ENCODE measurements at regions not wholly inside any gene's neighbourhood (a gene's known extent, or its start where the extent isn't known, plus 50 kb on each side); places are given as distances from the start of the nearest gene placed in this dataset.

DNA sequence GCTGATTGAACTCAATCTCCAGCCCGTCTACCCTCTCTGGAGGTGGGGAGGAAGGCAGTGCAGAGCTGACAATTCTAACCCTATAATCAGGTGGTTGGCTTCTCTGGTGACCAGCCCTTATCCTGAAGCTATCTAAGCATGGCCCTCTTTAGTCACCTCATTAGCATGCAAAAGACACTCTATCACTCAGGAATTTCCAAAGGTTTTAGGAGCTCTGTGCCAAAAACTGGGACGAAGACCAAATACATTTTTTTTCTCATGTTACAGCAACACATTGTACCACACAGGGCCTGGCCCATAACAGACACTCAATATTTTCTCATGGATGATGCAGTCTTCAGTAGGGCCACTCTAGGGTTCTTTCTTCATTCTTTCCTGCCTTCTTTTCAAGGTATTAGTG is 118.8 kb upstream of the VLDLR start:
- FAIRE-seq: no peak
- TF ChIP-seq GATA2 (IDR thresholded peaks at IDR 0.05; ENCODE audit: insufficient read depth, insufficient read length, low read depth, low read length): no peak
- no peak for TF ChIP-seq FOS (IDR thresholded peaks at IDR 0.05; ENCODE audit: borderline replicate concordance, insufficient read depth, low read length)
- no peak for TF ChIP-seq MYC (IDR thresholded peaks at IDR 0.05; ENCODE audit: low read depth, low read length)
- TF ChIP-seq POLR2A (IDR thresholded peaks at IDR 0.05; ENCODE audit: low read depth, low read length): no peak
- TF ChIP-seq, protein P1, sequence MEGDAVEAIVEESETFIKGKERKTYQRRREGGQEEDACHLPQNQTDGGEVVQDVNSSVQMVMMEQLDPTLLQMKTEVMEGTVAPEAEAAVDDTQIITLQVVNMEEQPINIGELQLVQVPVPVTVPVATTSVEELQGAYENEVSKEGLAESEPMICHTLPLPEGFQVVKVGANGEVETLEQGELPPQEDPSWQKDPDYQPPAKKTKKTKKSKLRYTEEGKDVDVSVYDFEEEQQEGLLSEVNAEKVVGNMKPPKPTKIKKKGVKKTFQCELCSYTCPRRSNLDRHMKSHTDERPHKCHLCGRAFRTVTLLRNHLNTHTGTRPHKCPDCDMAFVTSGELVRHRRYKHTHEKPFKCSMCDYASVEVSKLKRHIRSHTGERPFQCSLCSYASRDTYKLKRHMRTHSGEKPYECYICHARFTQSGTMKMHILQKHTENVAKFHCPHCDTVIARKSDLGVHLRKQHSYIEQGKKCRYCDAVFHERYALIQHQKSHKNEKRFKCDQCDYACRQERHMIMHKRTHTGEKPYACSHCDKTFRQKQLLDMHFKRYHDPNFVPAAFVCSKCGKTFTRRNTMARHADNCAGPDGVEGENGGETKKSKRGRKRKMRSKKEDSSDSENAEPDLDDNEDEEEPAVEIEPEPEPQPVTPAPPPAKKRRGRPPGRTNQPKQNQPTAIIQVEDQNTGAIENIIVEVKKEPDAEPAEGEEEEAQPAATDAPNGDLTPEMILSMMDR (IDR thresholded peaks at IDR 0.05; ENCODE audit: extremely low read depth in 1 of 2, insufficient read depth in 1 of 2, low read depth in 1 of 2, low read length in 2 of 2): no peak
- no peak for TF ChIP-seq MAX (IDR thresholded peaks at IDR 0.05; ENCODE audit: insufficient read depth, insufficient read length)
- no peak for TF ChIP-seq EZH2 (IDR thresholded peaks at IDR 0.05; ENCODE audit: borderline replicate concordance, low read depth, low read length, severe bottlenecking)
- no peak for TF ChIP-seq JUN (IDR thresholded peaks at IDR 0.05; ENCODE audit: borderline replicate concordance, insufficient read depth, insufficient read length, low read depth)
- TF ChIP-seq POLR2AphosphoS5 (IDR thresholded peaks at IDR 0.05; ENCODE audit: insufficient read depth, low read depth, low read length): no peak
- Histone ChIP-seq H2AFZ (ENCODE audit: low read depth, low read length) (no peak overlapping the region), H3K27ac (ENCODE audit: insufficient read depth, low read depth, low read length) (no peak overlapping the region), H3K36me3 (ENCODE audit: control insufficient read depth in 2 of 2, extremely low read depth in 1 of 2, insufficient read depth in 2 of 2, low read length in 2 of 2) (no peaks in the 10 kb centered on the region), H3K4me2 (ENCODE audit: insufficient read depth, low read length) (no peak overlapping the region), H3K4me1 (ENCODE audit: control insufficient read depth, extremely low read depth, insufficient read depth, low read length) (no peaks in the 10 kb centered on the region), H3K79me2 (ENCODE audit: control insufficient read depth, insufficient read depth, low read length) (no peaks in the 10 kb centered on the region), H3K9ac (replicated peaks; ENCODE audit: extremely low read depth, insufficient read depth, low read length) (no peak overlapping the region), H3K9me1 (replicated peaks; ENCODE audit: control insufficient read depth, extremely low read depth, insufficient read depth, low read length) (no peaks in the 10 kb centered on the region), H3K27me3 (ENCODE audit: control insufficient read depth in 2 of 2, insufficient read depth in 2 of 2, low read length in 2 of 2) (peaks cover 6 to 7% of the 10 kb centered on the region in 2 experiments), H3K9me3 (replicated peaks; ENCODE audit: control insufficient read depth, insufficient read depth, low read length) (no peaks in the 10 kb centered on the region), H4K20me1 (replicated peaks; ENCODE audit: control insufficient read depth, extremely low read depth, insufficient read depth, low read length) (no peaks in the 10 kb centered on the region), H3K4me3 (replicated peaks in 1 of 3; ENCODE audit: insufficient read depth in 1 of 3, low read depth in 1 of 3, low read length in 3 of 3) (no peak overlapping the region)
- dilution Hi-C loops (cut with MboI; ENCODE audit: extremely low pct_ligation_motif_present, low sequenced_read_pairs): no loop called here
- no peak for DNase-seq (ENCODE audit: low read depth, low spot score)
- ChIA-PET POLR2A (no interaction called here), CTCF (no interaction called here)
- no TSS peak for BruUV-seq (replicated peaks)
- intact Hi-C loops (cut with micrococcal nuclease): loop anchor here (10.0 kb wide), 1 partner anchor 58 kb away; no protein-coding TSS in a partner anchor
